Neural cell (in vitro differentiated cells): ENCODE measurements at regions not wholly inside any gene's neighbourhood (a gene's known extent, or its start where the extent isn't known, plus 50 kb on each side); places are given as distances from the start of the nearest gene placed in this dataset.

Experiments used
- H2AFZ ChIP-seq: fragments of 200-600, 300-800 bp; sonication (generic), shearing (Covaris generic); 2 replicates; pipeline ENCODE4 v1.6.0; 2014; ENCODE audit warnings: low read depth, mild to moderate bottlenecking, antibody characterized with exemption, low read length, moderate library complexity
- H3F3A ChIP-seq: fragments of 200-600 bp; shearing (Covaris generic); 2 replicates; pipeline ENCODE4 v1.6.1; 2016; ENCODE audit warnings: mild to moderate bottlenecking, moderate library complexity, mixed read lengths, antibody characterized with exemption, low read length; ENCODE audit not compliant: insufficient read depth, poor library complexity, severe bottlenecking
- H3K27ac ChIP-seq: fragments of 200-600, 300-800 bp; sonication (generic), shearing (Covaris generic); 2 replicates; pipeline ENCODE4 v1.5.1; 2014; ENCODE audit warnings: mild to moderate bottlenecking, low read length, moderate library complexity
- H3K27me3 ChIP-seq: fragments of 300-800, 200-600 bp; sonication (generic), shearing (Covaris generic); 2 replicates; pipeline ENCODE4 v1.6.0; 2014; ENCODE audit warnings: mild to moderate bottlenecking, low read depth, low read length, moderate library complexity; ENCODE audit not compliant: insufficient read depth
- H3K36me3 ChIP-seq: fragments of 300-800, 200-600 bp; sonication (generic), shearing (Covaris generic); 2 replicates; pipeline ENCODE4 v1.5.1; 2014; ENCODE audit warnings: mild to moderate bottlenecking, antibody characterized with exemption, low read length, moderate library complexity; ENCODE audit not compliant: insufficient read depth
- H3K4me2 ChIP-seq: fragments of 300-800, 200-600 bp; sonication (generic), shearing (Covaris generic); 2 replicates; pipeline ENCODE4 v1.6.0; 2014; ENCODE audit warnings: mild to moderate bottlenecking, low read length
- H3K4me3 ChIP-seq: fragments of 300-800, 200-600 bp; sonication (generic), shearing (Covaris generic); 2 replicates; pipeline ENCODE4 v1.5.1; 2014; ENCODE audit warnings: mild to moderate bottlenecking, low read length, moderate library complexity
- H3K79me2 ChIP-seq: fragments of 200-600 bp; shearing (Covaris generic); replicated peaks from 2 replicates; pipeline ENCODE4 v1.6.0; 2014; ENCODE audit warnings: mild to moderate bottlenecking, low read length, moderate library complexity; ENCODE audit not compliant: insufficient read depth
- H3K9ac ChIP-seq: fragments of 300-800, 200-600 bp; sonication (generic), shearing (Covaris generic); 2 replicates; pipeline ENCODE4 v1.6.1; 2016; ENCODE audit warnings: mild to moderate bottlenecking, low read length, mixed read lengths
- H3K9me2 ChIP-seq: fragments of 200-600 bp; shearing (Covaris generic); 2 replicates; pipeline ENCODE4 v1.6.1; 2016; ENCODE audit warnings: mild to moderate bottlenecking, low read length, mixed read lengths; ENCODE audit not compliant: insufficient read depth
- H3K9me3 ChIP-seq: fragments of 200-600, 300-800 bp; sonication (generic), shearing (Covaris generic); 2 replicates; pipeline ENCODE4 v1.6.1; 2016; ENCODE audit warnings: mild to moderate bottlenecking, mixed run types, low read length, moderate library complexity, mixed read lengths
- H4K20me1 ChIP-seq: fragments of 200-600 bp; shearing (Covaris generic); 2 replicates; pipeline ENCODE4 v1.6.1; 2016; ENCODE audit warnings: mild to moderate bottlenecking, mixed run types; ENCODE audit not compliant: insufficient read depth
- EP300 ChIP-seq: fragments of 450-650 bp; conservative IDR thresholded peaks from 2 replicates; pipeline ENCODE4 v1.6.1; 2014; ENCODE audit warnings: antibody characterized with exemption, mild to moderate bottlenecking, moderate library complexity; ENCODE audit not compliant: poor library complexity, severe bottlenecking
- EZH2 ChIP-seq: fragments of 200-600, 300-800 bp; shearing (Covaris generic), sonication (generic); IDR thresholded peaks from 2 replicates; pipeline ENCODE4 v1.6.1; 2014; ENCODE audit warnings: antibody characterized with exemption, low read length, borderline replicate concordance, mild to moderate bottlenecking; ENCODE audit not compliant: insufficient read depth, poor library complexity, severe bottlenecking
- MXI1 ChIP-seq: fragments of 450-650 bp; conservative IDR thresholded peaks from 2 replicates; pipeline ENCODE4 v1.6.1; 2014; ENCODE audit warnings: antibody characterized with exemption, mild to moderate bottlenecking; ENCODE audit not compliant: poor library complexity, severe bottlenecking
- POLR2AphosphoS5 ChIP-seq: IDR thresholded peaks from 2 replicates; pipeline ENCODE4 v1.6.1; 2012
- RAD21 ChIP-seq: fragments of 450-650 bp; conservative IDR thresholded peaks from 2 replicates; pipeline ENCODE4 v1.6.1; 2014; ENCODE audit warnings: antibody characterized with exemption, mild to moderate bottlenecking, moderate library complexity
- SMC3 ChIP-seq: fragments of 450-650 bp; conservative IDR thresholded peaks from 2 replicates; pipeline ENCODE4 v1.6.1; 2014; ENCODE audit warnings: antibody characterized with exemption, mild to moderate bottlenecking, moderate library complexity; ENCODE audit not compliant: poor library complexity
- TAF1 ChIP-seq: IDR thresholded peaks from 2 replicates; pipeline ENCODE4 v1.6.1; 2012; ENCODE audit warnings: low read depth
- TF ChIP-seq, protein P1 (sequence below): fragments of 450-650 bp; IDR thresholded peaks from 2 replicates; pipeline ENCODE4 v1.5.1; 2014; ENCODE audit warnings: antibody characterized with exemption, mild to moderate bottlenecking, moderate library complexity; ENCODE audit not compliant: poor library complexity, severe bottlenecking
- TF ChIP-seq, protein P2 (sequence below): IDR thresholded peaks from 2 replicates; pipeline ENCODE4 v1.6.1; 2012; ENCODE audit warnings: borderline replicate concordance

DNA sequence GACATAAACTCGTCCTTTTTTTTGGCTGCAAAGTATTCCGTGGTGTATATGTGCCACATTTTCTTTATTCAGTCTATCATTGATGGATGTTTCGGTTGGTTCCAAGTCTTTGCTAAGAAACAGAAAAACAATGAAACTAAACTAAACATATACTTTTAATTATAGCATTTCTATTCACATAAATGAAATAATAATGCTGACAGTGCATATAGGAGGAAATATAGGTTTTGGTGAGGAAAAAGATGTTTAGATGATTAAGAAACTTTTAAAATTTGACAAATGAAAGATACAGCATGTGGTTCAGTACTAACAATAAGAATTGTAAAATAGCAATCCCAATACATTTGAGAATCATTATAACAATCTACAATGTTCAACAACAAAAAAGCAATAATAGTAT lies 1094.5 kb upstream of the CDH6 start:
- Histone ChIP-seq H3K9me2 (no peaks in the 10 kb centered on the region), H3K9me3 (no peaks in the 10 kb centered on the region), H3K36me3 (no peaks in the 10 kb centered on the region), H3K4me2 (no peak overlapping the region), H3F3A (no peaks in the 10 kb centered on the region), H4K20me1 (no peaks in the 10 kb centered on the region), H3K79me2 (no peaks in the 10 kb centered on the region), H3K27me3 (no peaks in the 10 kb centered on the region), H3K4me3 (no peak overlapping the region), H2AFZ (no peak overlapping the region), H3K9ac (no peak overlapping the region), H3K27ac (no peak overlapping the region)
- TF ChIP-seq TAF1: no peak
- no peak for TF ChIP-seq EZH2
- TF ChIP-seq, protein P1, sequence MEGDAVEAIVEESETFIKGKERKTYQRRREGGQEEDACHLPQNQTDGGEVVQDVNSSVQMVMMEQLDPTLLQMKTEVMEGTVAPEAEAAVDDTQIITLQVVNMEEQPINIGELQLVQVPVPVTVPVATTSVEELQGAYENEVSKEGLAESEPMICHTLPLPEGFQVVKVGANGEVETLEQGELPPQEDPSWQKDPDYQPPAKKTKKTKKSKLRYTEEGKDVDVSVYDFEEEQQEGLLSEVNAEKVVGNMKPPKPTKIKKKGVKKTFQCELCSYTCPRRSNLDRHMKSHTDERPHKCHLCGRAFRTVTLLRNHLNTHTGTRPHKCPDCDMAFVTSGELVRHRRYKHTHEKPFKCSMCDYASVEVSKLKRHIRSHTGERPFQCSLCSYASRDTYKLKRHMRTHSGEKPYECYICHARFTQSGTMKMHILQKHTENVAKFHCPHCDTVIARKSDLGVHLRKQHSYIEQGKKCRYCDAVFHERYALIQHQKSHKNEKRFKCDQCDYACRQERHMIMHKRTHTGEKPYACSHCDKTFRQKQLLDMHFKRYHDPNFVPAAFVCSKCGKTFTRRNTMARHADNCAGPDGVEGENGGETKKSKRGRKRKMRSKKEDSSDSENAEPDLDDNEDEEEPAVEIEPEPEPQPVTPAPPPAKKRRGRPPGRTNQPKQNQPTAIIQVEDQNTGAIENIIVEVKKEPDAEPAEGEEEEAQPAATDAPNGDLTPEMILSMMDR: no peak
- TF ChIP-seq, protein P2, sequence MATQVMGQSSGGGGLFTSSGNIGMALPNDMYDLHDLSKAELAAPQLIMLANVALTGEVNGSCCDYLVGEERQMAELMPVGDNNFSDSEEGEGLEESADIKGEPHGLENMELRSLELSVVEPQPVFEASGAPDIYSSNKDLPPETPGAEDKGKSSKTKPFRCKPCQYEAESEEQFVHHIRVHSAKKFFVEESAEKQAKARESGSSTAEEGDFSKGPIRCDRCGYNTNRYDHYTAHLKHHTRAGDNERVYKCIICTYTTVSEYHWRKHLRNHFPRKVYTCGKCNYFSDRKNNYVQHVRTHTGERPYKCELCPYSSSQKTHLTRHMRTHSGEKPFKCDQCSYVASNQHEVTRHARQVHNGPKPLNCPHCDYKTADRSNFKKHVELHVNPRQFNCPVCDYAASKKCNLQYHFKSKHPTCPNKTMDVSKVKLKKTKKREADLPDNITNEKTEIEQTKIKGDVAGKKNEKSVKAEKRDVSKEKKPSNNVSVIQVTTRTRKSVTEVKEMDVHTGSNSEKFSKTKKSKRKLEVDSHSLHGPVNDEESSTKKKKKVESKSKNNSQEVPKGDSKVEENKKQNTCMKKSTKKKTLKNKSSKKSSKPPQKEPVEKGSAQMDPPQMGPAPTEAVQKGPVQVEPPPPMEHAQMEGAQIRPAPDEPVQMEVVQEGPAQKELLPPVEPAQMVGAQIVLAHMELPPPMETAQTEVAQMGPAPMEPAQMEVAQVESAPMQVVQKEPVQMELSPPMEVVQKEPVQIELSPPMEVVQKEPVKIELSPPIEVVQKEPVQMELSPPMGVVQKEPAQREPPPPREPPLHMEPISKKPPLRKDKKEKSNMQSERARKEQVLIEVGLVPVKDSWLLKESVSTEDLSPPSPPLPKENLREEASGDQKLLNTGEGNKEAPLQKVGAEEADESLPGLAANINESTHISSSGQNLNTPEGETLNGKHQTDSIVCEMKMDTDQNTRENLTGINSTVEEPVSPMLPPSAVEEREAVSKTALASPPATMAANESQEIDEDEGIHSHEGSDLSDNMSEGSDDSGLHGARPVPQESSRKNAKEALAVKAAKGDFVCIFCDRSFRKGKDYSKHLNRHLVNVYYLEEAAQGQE: no peak
- no peak for TF ChIP-seq SMC3
- no peak for TF ChIP-seq MXI1
- no peak for TF ChIP-seq EP300
- no peak for TF ChIP-seq POLR2AphosphoS5
- no peak for TF ChIP-seq RAD21

DNA sequence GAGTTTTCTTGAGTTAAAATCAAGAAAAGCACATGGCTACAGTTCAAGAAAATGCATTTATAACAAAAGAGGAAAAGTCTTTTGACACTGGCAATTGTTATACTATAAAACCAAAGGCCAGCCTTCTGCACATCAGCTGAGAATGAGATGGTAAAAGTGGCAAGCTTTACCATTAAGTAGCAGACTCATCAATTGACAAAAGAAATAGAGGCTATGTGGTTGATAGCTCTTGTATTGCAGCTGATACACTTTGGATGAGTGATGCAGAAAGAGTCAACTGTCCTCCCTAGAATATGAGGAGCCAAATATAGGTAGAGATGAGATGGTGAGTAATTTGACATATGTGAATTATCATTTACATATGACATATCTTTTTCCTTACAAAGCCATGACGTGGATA lies 1100.9 kb upstream of the CDH6 start:
- no peak overlapping the region for H3K9ac ChIP-seq
- TF ChIP-seq, protein P2: no peak
- TF ChIP-seq EZH2: no peak
- TF ChIP-seq TAF1: no peak
- TF ChIP-seq SMC3: no peak
- TF ChIP-seq RAD21: no peak
- TF ChIP-seq EP300: peak; percentile 87
- TF ChIP-seq MXI1: peak; percentile 20
- TF ChIP-seq POLR2AphosphoS5: peak; percentile 60
- TF ChIP-seq, protein P1: no peak
- H3K9me2 ChIP-seq: no peaks in the 10 kb centered on the region
- no peak overlapping the region for H3K4me2 ChIP-seq
- H3K27me3 ChIP-seq: no peaks in the 10 kb centered on the region
- H3K36me3 ChIP-seq: no peaks in the 10 kb centered on the region
- no peaks in the 10 kb centered on the region for H3K79me2 ChIP-seq
- peak overlapping the region; percentile 13 for H3K27ac ChIP-seq
- H3K4me3 ChIP-seq: no peak overlapping the region
- no peak overlapping the region for H2AFZ ChIP-seq
- no peaks in the 10 kb centered on the region for H4K20me1 ChIP-seq
- H3K9me3 ChIP-seq: no peaks in the 10 kb centered on the region
- H3F3A ChIP-seq: no peaks in the 10 kb centered on the region
